Upper lobe of right lung (tissue), 1 donor: ENCODE measurements at regions not wholly inside any gene's neighbourhood (a gene's known extent, or its start where the extent isn't known, plus 50 kb on each side); places are given as distances from the start of the nearest gene placed in this dataset.

ENCODE experiments used
- ATAC-seq: fragments of 200-7000 bp; cut with Tn5 transposase; one replicate; pipeline ENCODE4 v1.9.1; 2020; ENCODE audit warnings: mild to moderate bottlenecking, moderate library complexity
- DNase-seq: peaks from one replicate; pipeline ENCODE4 v3.0.0-alpha.2; 2020
- H3K27ac ChIP-seq: fragments of 200-600 bp; one replicate; pipeline ENCODE4 v1.8.0; 2022
- H3K27me3 ChIP-seq: fragments of 200-600 bp; one replicate; pipeline ENCODE4 v1.8.0; 2022; ENCODE audit warnings: mild to moderate bottlenecking
- H3K36me3 ChIP-seq: fragments of 200-600 bp; one replicate; pipeline ENCODE4 v1.8.0; 2022
- H3K4me1 ChIP-seq: fragments of 200-600 bp; one replicate; pipeline ENCODE4 v1.8.0; 2022
- H3K4me3 ChIP-seq: fragments of 200-600 bp; one replicate; pipeline ENCODE4 v1.8.0; 2022; ENCODE audit warnings: mild to moderate bottlenecking
- H3K9me3 ChIP-seq: fragments of 200-600 bp; one replicate; pipeline ENCODE4 v1.8.0; 2022
- intact Hi-C: fragments of 100-400 bp; cut with DNase I; formaldehyde crosslinking; loops from one replicate; pipeline ENCODE4 v1.11.0; 2022
- TF ChIP-seq, protein P1 (sequence below): fragments of 200-600 bp; IDR thresholded peaks from one replicate; pipeline ENCODE4 v1.8.0; 2022; ENCODE audit warnings: antibody characterized with exemption
- donor health status: DM: no; HTN: yes; CAD: no; lungs with severe emphysema.

DNA sequence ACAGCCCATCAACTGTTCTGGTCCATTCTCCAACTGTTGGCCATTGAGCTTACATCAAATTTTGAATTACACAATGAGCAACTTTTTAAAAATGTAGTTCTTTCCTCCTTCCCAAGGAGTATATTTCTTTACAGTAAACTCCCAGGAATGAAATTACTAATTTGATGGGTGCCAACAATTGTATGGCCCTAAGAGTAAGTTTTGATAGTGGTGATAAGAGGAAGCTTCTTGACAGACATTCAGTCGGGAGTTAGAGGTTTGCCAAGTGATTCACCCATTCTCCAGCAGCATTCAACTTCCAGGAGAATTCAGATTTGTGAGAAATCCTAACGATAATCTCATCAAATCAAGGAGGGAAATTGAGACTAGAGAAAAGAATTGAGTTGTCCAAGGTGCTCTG is 579.9 kb downstream of the ACTL7B start:
- intact Hi-C loops: no loop called here
- no peak overlapping the region for H3K27ac ChIP-seq
- no peak for ATAC-seq
- H3K4me1 ChIP-seq: peaks cover 9% of the 10 kb centered on the region
- H3K9me3 ChIP-seq: no peaks in the 10 kb centered on the region
- H3K36me3 ChIP-seq: no peaks in the 10 kb centered on the region
- no peak overlapping the region for H3K4me3 ChIP-seq
- DNase-seq: no peak
- TF ChIP-seq, protein P1, sequence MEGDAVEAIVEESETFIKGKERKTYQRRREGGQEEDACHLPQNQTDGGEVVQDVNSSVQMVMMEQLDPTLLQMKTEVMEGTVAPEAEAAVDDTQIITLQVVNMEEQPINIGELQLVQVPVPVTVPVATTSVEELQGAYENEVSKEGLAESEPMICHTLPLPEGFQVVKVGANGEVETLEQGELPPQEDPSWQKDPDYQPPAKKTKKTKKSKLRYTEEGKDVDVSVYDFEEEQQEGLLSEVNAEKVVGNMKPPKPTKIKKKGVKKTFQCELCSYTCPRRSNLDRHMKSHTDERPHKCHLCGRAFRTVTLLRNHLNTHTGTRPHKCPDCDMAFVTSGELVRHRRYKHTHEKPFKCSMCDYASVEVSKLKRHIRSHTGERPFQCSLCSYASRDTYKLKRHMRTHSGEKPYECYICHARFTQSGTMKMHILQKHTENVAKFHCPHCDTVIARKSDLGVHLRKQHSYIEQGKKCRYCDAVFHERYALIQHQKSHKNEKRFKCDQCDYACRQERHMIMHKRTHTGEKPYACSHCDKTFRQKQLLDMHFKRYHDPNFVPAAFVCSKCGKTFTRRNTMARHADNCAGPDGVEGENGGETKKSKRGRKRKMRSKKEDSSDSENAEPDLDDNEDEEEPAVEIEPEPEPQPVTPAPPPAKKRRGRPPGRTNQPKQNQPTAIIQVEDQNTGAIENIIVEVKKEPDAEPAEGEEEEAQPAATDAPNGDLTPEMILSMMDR: no peak
- H3K27me3 ChIP-seq: no peaks in the 10 kb centered on the region

DNA sequence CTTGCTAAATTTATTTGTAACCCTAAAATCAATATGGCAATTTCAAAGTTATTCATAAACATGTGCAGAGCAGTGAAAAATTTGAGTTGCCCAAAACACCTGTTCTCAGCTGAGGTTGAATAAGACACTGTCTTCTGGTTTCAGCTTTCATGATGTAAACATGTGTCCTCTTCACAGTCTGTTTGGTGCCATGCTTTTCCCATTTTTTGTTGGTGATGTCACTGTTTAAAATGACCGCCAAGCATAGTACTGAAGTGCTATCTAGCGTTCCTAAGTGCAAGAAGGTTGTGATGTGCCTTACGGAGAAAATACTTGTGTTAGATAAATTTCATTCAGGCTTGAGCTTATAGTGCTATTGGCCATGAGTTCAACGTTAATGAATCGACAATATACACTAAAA is 580.8 kb downstream of the ACTL7B start:
- H3K36me3 ChIP-seq: no peaks in the 10 kb centered on the region
- peaks cover 9% of the 10 kb centered on the region for H3K4me1 ChIP-seq
- no peaks in the 10 kb centered on the region for H3K9me3 ChIP-seq
- no peak overlapping the region for H3K4me3 ChIP-seq
- no peaks in the 10 kb centered on the region for H3K27me3 ChIP-seq
- TF ChIP-seq, protein P1: no peak
- ATAC-seq: no peak
- H3K27ac ChIP-seq: no peak overlapping the region
- DNase-seq: no peak
- intact Hi-C loops: no loop called here

DNA sequence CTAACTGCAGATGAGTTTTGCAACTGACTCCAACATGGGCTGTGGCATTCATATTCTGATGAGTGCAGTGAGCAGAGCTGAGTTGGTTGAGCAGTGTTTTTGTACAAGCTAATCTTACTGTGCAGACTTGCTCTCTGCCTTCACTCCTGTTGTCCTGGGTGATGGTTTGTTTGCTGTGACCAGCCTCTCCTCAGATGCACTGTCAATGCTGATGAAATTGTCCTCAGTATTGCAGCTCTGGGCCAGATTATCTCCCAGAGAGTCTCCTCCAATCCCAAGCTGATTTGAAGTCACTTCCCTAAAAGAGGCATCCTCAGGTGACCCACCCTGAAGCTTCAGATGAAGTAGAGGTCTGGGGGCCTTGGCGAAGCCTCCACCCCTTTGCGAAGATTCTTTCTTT is 581.8 kb downstream of the ACTL7B start:
- Histone ChIP-seq H3K4me3 (no peak overlapping the region), H3K27me3 (no peaks in the 10 kb centered on the region), H3K27ac (no peak overlapping the region), H3K4me1 (peaks cover 9% of the 10 kb centered on the region), H3K9me3 (no peaks in the 10 kb centered on the region), H3K36me3 (no peaks in the 10 kb centered on the region)
- DNase-seq (no peak), ATAC-seq (no peak)
- TF ChIP-seq, protein P1: no peak
- intact Hi-C loops: no loop called here

DNA sequence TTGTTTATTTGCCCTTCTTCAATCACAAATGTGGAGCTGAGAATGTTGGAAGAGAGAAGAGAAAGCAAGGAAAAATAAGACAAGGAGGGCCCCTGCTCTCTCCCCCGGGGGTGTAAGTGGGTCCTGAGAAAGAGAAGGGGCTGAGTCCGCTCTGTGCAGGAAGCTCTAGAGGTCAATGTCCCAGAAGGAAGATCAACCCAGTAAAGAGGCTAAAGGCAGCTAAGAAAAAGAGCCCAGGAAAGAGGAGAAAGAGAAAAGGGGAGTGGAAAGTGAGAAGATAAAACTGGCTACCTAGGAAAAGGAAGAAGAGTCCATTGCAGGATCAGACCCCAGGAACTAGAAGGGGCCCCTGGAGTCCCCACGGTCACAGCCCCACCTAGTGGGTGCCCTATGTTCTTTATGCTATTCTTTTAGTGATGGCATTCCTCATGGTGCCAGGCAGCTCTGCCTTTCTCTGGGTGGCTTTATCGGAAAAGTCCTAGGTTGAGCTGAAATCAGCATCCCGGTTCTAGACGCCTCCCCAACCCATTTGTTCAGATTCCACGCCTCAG is 583.4 kb downstream of the ACTL7B start:
- Histone ChIP-seq H3K36me3 (no peaks in the 10 kb centered on the region), H3K9me3 (no peaks in the 10 kb centered on the region), H3K4me3 (peak overlapping the region; percentile 6), H3K27me3 (no peaks in the 10 kb centered on the region), H3K27ac (peak overlapping the region; percentile 20), H3K4me1 (peaks cover 9% of the 10 kb centered on the region)
- DNase-seq (peak; percentile 66), ATAC-seq (peak; percentile 90)
- TF ChIP-seq, protein P1: peak; percentile 64
- intact Hi-C loops: no loop called here

DNA sequence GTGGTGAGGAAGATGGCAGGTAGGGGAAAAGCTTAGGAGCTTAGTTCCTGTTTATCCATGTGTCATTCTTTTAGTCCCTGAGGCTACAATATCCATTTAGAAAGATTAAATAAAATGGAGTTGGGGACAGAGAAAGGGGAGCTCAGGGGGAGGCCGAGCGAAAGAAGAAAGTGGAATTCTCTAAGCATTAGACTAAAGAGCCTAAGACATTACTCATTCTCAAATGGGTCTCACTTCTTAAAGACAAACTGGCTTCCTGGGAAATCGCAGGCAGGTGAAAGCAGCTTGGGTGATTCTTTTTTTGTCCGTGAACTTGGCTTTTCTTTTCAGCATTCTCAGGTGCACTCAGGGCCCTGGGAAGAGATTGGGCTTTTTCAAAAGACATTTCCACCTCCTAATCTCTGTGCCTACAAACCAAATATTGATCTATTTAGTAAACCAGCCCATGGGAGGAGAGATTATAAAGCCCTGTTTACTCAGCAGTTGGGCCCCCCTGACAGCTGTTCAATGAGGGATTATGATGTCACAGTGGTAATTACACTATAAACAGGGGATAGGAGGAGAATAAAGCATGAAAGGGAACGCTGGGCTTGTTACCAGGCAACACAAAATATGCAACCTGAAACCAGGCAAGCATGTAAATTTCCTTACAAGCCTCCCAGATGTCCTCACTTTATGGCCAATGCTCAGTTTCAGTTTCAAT is 584.0 kb downstream of the ACTL7B start:
- H3K4me3 ChIP-seq: peak overlapping the region; percentile 6
- H3K9me3 ChIP-seq: no peaks in the 10 kb centered on the region
- peak overlapping the region; percentile 20 for H3K27ac ChIP-seq
- H3K27me3 ChIP-seq: no peaks in the 10 kb centered on the region
- no peaks in the 10 kb centered on the region for H3K36me3 ChIP-seq
- peaks cover 9% of the 10 kb centered on the region for H3K4me1 ChIP-seq
- ATAC-seq (peak; percentile 66), DNase-seq (no peak)
- TF ChIP-seq, protein P1: no peak
- intact Hi-C loops: no loop called here
